ENCODE measurements at regions not wholly inside any gene's neighbourhood (a gene's known extent, or its start where the extent isn't known, plus 50 kb on each side); places are given as distances from the start of the nearest gene placed in this dataset.

- Histone ChIP-seq H3K9ac (ENCODE audit: extremely low read depth, low read length, poor library complexity, severe bottlenecking) (no peak overlapping the region), H3K4me3 (ENCODE audit: low read length) (no peak overlapping the region), H3K27me3 (ENCODE audit: control insufficient read depth, insufficient read depth, low read length, poor library complexity, severe bottlenecking) (no peaks in the 10 kb centered on the region), H3K36me3 (ENCODE audit: control insufficient read depth, insufficient read depth, low read length) (no peaks in the 10 kb centered on the region), H3K9me3 (ENCODE audit: control insufficient read depth, low read length) (no peaks in the 10 kb centered on the region), H3K27ac (ENCODE audit: low read depth, low read length) (no peak overlapping the region), H3K4me1 (ENCODE audit: control insufficient read depth, insufficient read depth, low read length) (no peaks in the 10 kb centered on the region)
- no peaks in the 10 kb centered on the region for H3K4me1 Mint-ChIP-seq
- no peaks in the 10 kb centered on the region for H3K36me3 Mint-ChIP-seq (ENCODE audit: low read depth)
- no peaks in the 10 kb centered on the region for H3K27me3 Mint-ChIP-seq (ENCODE audit: insufficient read depth)
- H3K9me3 Mint-ChIP-seq: peaks cover 15% of the 10 kb centered on the region
- no peak for DNase-seq
- no peak overlapping the region for H3K4me3 Mint-ChIP-seq
- TF ChIP-seq CTCF (conservative IDR thresholded peaks at IDR 0.05): no peak
- WGBS, 2 experiments (ENCODE audit: insufficient coverage in 1 of 2, insufficient read length in 1 of 2): 93% methylated on average over 2 to 3 of the region's 3 CpGs
- no peak overlapping the region for H3K27ac Mint-ChIP-seq
Observed at GRCh38 chr1:222081859-222082258, 340.0 kb upstream of the DUSP10 start.

GRCh38 chr1:222079566-222079965 lies 337.7 kb upstream of the DUSP10 start:
- DNase-seq: no peak
- Histone ChIP-seq H3K9me3 (ENCODE audit: control insufficient read depth, low read length) (no peaks in the 10 kb centered on the region), H3K27me3 (ENCODE audit: control insufficient read depth, insufficient read depth, low read length, poor library complexity, severe bottlenecking) (no peaks in the 10 kb centered on the region), H3K4me3 (ENCODE audit: low read length) (no peak overlapping the region), H3K9ac (ENCODE audit: extremely low read depth, low read length, poor library complexity, severe bottlenecking) (no peak overlapping the region), H3K36me3 (ENCODE audit: control insufficient read depth, insufficient read depth, low read length) (no peaks in the 10 kb centered on the region), H3K27ac (ENCODE audit: low read depth, low read length) (no peak overlapping the region), H3K4me1 (ENCODE audit: control insufficient read depth, insufficient read depth, low read length) (no peaks in the 10 kb centered on the region)
- H3K27me3 Mint-ChIP-seq (ENCODE audit: insufficient read depth): no peaks in the 10 kb centered on the region
- no peaks in the 10 kb centered on the region for H3K4me1 Mint-ChIP-seq
- H3K27ac Mint-ChIP-seq: no peak overlapping the region
- H3K4me3 Mint-ChIP-seq: no peak overlapping the region
- 80 to 96% methylated on average over 1 of the region's 1 CpG for WGBS, 2 experiments (ENCODE audit: insufficient coverage in 1 of 2, insufficient read length in 1 of 2)
- H3K36me3 Mint-ChIP-seq (ENCODE audit: low read depth): no peaks in the 10 kb centered on the region
- no peak for TF ChIP-seq CTCF (conservative IDR thresholded peaks at IDR 0.05)
- peaks cover 7% of the 10 kb centered on the region for H3K9me3 Mint-ChIP-seq

- H3K27ac Mint-ChIP-seq: no peak overlapping the region
- WGBS, 2 experiments (ENCODE audit: insufficient coverage in 1 of 2, insufficient read length in 1 of 2): 89% methylated on average over 2 of the region's 2 CpGs; no CpG with 5 or more reads in 1 of the 2 experiments
- Histone ChIP-seq H3K27me3 (ENCODE audit: control insufficient read depth, insufficient read depth, low read length, poor library complexity, severe bottlenecking) (no peaks in the 10 kb centered on the region), H3K9ac (ENCODE audit: extremely low read depth, low read length, poor library complexity, severe bottlenecking) (no peak overlapping the region), H3K36me3 (ENCODE audit: control insufficient read depth, insufficient read depth, low read length) (no peaks in the 10 kb centered on the region), H3K4me1 (ENCODE audit: control insufficient read depth, insufficient read depth, low read length) (no peaks in the 10 kb centered on the region), H3K4me3 (ENCODE audit: low read length) (no peak overlapping the region), H3K27ac (ENCODE audit: low read depth, low read length) (no peak overlapping the region), H3K9me3 (ENCODE audit: control insufficient read depth, low read length) (no peaks in the 10 kb centered on the region)
- H3K4me3 Mint-ChIP-seq: no peak overlapping the region
- no peaks in the 10 kb centered on the region for H3K4me1 Mint-ChIP-seq
- H3K36me3 Mint-ChIP-seq (ENCODE audit: low read depth): no peaks in the 10 kb centered on the region
- peaks cover 2% of the 10 kb centered on the region for H3K9me3 Mint-ChIP-seq
- H3K27me3 Mint-ChIP-seq (ENCODE audit: insufficient read depth): no peaks in the 10 kb centered on the region
- TF ChIP-seq CTCF (conservative IDR thresholded peaks at IDR 0.05): no peak
- DNase-seq: no peak
Observed at GRCh38 chr1:222077206-222077605, 335.3 kb upstream of the DUSP10 start.
